ENCODE measurements at regions not wholly inside any gene's neighbourhood (a gene's known extent, or its start where the extent isn't known, plus 50 kb on each side); places are given as distances from the start of the nearest gene placed in this dataset.
"Not testable (repeated sequence)": the region's sequence is repeated elsewhere in the genome, so short reads cannot be mapped to it uniquely, and the experiment has no call there.

DNA sequence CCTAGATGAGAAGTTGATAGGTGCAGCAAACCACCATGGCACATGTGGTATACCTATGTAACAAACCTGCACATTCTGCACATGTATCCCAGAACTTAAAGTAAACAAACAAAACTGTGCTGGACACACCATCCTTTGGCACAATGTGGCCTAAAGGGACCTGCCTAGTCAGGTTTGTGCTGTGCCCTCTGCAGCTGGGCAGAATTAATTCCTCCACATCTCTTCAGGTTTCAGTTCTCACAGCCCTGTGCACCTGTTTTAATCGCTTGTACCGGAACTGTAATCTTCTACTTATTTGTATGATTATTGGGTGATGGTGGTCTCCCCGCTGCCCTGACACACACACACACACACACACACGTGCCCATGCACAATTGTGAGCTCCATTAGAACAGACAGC, 252.7 kb downstream of the ACTR3B start:
- DNase-seq = no peak

DNA sequence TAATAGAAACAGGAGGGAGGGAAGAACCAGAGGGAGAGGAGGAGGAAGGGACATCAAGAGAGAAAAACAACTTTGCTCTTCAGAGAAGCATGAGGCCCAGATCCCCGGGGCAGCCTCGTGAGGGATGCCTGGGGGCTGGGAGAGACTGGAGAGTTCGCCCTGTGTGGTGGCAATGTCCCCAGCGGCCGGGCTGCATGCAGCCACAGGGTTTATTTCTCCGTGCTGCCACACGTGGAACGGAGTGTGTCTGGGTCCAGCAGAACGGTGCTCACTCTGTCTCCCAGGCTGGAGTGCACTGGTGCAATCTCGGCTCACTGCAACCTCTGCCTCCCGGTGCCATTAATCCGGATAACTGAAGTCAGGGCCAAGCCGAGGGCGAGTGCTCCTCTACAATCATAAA, 257.7 kb downstream of the ACTR3B start:
- DNase-seq = no peak

DNA sequence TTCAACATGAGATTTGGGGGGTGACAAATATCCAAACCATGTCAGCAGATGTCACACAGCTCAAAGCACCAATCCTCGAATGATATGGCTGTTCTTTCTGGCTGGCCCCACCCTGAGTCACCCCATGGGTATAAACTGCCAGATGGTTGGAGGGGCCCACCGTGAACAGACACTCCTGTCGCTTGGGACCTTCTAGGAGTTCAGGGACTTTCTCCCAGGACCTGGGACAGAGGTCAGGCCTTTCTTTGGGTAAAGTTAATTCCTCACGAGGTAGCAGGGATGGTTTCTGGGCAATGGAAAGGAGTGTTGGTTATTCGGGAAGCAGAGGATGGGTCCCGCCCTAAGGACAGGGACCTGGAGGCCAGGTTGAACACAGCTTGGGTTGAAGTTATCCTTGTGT, 262.0 kb downstream of the ACTR3B start:
- DNase-seq = no peak

DNA sequence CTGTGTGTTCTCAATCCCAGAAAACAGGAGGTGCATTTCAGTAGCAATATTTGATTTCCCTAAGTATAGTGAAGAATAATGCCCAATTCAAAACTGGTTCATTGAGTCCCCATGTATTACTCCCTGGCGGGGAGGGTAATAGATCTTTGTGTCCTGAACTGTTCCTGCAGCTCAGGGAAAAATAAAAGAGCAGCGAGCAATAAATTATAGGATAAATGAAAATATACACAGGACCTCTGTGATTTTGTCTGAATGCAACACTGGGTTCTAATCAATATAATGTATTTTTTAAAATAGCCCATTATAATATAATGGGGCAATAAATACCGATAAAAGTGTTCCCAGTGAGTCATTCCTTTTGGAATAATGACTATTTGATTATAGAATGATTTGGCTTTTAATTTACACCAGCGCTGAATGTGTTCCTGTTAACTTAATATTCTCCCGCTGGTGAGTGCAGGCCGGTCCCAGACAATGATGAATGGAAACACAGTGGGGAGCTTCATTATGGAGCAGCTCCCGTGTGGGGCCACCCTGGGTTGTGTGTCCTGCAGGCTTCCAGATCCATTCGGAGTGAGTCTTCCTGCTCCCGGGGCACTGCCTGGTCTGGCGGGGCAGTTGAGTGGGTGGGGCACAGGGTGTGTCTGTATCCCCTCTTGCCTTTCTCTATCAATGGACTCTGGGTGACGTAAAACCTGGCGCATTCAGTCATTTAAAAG, 263.1 kb downstream of the ACTR3B start:
- DNase-seq = no peak

DNA sequence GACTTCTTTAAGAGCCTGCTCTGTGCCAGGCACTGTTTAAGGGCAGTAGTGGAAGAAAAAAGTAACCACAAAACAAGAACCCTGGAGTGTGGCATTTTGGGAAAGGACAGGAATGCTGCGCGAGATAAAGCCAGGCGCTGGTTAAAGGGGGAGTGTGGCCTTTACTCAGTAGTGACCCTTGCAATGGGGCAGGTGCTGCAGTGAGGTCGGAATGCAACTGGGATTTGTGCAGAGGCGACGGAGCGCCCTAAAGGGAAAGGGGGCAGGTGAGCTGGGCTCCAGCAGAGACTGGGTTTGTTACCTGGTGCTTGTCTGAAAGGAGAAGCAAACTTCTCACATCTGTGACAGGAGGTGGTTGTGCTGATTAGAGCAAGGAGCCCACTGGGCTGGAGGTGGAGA, 263.6 kb downstream of the ACTR3B start:
- no peak for DNase-seq

DNA sequence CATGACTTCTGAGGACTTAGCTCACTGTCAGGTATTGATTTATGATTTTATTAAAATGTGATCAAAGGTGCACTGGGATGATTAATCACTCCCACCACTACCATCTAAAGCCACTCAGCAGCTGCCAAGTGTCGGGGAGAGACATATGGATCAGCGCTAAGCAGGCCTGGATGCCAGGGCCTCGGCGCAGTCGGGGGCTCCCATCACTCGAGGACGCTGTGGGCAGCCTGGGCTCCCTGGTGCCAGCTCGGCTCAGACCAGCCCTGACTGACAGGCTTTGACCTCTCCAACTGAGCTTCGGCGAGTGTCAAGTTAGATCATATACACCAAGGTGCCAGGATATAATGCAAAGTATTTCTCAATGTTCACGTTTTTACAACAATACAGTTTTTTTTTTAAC, 267.7 kb downstream of the ACTR3B start:
- no peak for DNase-seq

DNA sequence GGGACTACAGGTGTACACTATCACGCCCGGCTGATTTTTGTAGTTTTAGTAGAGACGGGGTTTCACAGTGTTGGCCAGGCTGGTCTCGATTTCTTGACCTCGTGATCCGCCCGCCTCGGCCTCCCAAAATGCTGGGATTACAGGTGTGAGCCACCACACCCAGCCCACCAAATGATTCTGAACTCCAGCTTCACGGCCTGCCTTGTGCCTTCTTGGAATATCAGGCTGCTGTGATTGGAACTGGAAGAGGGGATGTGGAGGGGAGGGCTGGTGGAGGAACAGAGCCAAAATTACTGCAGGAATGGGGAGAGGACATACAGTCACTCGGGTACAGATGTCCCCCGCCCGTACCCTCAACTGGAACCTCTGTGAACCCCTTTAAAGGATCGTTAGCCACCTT, 268.4 kb downstream of the ACTR3B start:
- no peak for DNase-seq

DNA sequence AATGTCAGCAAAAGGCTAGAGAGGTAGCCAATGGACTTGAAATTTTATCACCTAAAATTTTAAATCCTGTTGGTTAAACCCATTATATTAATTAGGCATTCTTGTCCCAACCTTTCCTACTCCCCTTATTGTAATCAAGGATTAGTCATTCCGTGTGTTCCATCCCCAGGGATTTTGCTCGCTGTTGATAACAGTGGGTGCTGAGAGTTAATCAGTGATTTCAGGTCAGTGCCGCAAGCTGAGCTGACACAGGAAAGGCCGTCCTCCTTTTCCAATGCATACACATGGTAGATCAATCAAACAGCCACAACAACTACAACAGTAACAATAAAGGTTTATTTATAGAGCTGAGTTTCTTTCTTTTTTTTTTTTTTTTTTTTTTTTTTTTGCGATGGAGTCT, 271.4 kb downstream of the ACTR3B start:
- no peak for DNase-seq

DNA sequence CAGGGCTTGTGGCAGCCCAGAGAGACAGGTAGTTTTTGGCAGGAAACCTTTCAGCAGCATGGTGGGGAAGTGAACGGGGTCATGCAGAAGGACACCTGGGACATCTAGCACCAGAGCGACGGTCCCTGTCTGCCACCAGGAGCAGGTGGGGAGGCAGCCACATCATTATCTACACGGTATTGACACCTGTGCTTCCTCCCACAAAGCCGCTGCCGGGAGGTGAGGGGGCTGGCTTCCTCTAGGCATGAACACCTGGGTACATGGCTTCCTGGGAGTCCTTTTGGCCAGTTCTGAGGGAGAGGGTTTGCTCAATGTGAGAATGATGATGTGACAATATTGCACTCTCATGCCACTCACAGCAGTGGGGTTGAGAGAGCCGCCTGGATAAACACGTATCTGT, 275.2 kb downstream of the ACTR3B start:
- DNase-seq = no peak

DNA sequence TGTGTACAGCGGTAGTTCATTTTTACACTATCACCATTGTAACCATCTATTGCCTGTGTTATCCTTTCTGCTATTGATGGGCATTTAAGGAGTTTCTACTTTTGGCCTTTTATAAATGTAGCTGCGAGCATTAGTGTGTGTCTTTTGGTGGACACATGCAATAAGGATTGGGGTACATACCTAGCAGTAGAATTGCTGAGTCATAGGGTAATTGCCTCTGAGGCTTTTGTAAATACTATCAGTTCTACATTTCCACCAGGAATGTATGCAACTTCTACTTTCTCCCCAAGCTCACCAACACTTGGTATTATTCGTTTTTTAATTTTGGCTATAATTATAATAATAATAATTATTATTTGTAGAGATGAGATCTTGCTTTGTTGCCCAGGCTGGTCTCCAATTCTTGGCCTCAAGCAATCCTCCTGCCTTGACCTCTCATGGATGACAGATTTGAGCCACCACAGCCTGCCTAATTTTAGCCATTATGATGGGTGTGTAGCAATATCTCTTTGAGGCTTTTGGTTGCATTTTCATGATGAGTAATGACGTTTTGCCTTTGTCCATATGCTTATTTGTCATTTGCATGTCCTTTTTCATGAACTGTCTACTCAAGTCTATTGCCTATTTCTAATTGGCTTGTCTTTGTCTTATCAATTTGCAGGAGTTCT, 277.0 kb downstream of the ACTR3B start:
- DNase-seq = no peak

DNA sequence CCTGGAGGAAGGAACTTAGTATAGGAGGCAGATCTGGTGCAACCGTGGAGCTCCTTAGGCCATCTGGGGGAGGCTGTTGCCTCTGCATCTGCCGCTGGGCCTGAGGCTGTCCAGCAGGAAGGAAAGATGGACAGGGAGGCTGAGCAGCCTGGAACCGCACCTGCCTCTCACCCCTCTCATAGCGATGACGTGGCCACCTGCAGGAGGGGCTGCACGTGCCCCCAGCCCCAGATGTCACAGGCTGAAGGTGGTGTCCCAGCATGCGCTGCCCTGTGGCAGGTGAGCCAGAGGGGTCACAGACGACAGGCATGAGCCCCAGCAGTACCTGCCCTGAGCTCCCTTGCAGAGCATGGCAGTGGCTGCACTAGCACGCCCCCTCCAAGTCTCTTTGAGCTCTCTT, 283.9 kb downstream of the ACTR3B start:
- DNase-seq = no peak

DNA sequence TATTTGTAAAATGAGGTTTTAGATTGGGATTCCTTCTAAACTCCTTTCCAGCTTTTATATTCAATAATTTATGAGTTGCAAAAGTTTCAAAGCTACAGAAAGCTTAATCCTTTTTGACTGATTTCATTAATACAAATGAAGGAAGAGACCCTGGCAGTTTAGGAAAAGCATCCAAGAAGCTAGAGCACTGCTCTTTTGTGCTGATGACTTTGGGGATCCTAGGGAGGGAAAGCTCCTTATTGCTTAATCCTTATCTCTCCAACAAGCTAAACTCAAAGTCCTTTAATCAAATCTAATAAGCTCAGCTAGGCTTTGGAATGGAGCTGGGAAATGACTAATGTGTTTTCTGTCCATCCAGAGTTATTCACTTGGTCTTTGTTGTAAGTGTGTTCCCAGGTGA, 285.4 kb downstream of the ACTR3B start:
- DNase-seq = no peak

DNA sequence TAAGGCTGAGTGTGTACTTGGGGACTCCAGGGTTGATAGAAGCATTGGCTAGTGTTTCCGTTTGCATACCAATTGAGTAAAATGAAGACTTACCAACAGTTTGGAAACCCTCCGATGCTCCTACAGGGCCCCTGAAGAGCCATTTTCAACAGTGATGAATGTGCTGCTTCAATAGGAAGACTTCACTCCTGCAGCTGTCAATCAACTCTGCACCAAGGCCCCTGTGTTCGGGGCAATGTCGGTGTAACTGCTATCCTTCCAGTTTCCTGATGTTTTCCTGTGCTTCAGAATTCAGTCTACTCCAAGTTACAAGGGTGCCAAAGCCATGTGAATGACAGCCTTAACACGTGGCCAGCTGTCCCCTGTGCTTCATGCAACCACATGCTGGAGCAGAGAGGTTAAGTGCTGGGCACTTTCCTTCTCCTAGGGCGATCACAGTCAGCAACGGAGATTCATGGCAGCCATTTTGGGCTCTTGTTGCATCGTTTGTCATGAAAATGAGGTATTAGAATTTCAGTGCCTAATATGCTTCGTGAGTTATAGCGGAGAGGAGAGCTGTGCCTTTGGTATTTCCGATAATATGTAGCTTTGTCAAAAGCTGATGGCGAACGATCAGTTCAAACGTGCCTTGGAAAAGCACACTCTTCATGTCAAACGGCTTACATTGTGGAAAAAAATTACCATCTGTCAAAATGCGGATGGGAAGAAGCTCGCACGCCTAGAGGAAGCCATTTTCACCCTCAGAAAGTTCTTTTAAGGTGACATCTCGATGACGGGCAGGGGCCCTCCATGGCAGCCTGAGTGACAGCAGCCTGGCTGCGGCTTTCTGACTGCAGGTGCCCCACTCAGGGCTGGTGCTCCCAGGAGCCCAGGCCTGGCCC, 287.8 kb downstream of the ACTR3B start:
- no peak for DNase-seq

DNA sequence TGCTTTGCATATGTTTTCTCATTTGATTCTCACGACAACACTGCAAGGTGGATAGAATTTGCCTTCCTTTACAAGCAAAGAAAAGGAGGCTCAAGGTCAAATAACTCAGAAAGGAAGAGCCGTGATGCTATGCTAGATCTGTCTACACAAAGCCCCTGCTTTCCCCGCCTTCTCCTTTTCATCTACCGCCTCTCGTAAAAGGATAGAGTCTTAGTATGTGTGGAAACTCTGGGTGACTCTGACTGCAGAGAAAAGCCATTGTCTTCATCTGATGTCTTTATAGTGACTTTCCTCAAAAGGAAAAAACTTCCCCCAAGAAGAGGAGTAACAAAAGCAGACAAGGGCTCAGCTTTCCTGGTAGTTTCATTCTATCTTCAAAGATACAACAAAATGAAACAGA, 292.7 kb downstream of the ACTR3B start:
- no peak for DNase-seq

DNA sequence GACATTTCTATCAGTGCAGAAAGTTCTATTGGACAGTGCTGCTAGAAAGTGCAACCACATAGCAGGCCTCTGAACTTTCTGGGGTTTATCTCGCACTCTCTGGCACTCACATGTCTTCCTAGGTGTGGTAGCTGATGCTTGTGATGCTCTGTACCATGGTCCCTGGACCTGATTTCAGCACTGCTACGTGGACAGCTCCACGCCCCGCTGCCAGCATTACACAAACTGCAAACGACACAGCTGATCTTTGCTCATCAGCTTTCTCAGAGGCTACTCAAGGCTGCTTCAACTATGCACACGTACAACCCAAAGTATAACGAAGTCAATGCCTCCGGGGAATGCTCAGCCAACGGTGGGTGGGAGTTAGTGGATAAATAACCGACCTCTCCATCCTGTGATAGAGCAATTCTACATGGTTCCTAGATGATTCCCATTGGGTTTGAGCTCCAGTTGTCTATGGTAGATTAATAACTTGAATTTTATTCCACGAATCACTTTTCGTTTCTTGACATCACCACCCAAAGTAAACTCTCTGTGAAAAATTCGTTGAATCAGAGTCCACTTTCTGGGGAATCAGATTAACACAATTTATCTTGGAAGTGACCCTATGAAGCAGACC, 302.5 kb downstream of the ACTR3B start:
- DNase-seq = no peak

DNA sequence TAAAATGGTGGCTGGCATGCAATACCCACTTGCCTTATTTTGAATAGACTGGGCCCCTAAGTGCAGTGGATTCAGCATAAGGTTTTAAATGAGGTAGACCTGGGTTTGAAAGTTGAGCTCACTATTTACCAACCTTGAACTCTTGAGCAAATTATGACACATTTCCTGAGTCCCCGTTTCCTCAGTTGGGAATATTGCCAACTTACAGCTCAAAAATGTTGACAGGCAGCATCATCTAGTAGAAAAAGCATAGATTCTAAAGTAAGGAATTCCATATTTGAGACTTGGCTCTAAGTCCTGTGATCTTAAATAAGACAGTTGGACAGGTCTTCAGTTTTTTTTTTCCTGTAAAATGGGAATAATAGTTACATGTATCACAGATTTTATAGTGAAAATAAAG, 305.5 kb downstream of the ACTR3B start:
- DNase-seq = no peak

DNA sequence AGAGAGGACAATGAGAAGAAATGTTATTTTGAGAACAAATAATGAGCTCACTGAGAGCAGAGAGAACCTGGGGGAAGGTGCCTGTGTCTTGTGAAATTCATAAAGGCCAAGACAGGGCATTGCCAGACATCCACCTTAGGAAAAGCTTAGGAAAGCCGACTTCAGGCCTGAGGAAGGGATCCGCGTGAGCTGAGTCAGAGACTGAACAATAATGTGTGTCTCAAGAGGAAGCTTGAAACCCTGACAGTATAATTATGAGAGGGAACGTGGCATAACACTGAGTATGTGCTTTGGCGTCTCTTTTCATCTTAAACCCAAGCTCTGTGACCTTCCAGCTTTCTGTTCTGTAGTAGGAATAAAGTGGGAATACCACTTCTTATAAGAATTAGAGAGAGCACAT, 307.2 kb downstream of the ACTR3B start:
- DNase-seq = no peak

DNA sequence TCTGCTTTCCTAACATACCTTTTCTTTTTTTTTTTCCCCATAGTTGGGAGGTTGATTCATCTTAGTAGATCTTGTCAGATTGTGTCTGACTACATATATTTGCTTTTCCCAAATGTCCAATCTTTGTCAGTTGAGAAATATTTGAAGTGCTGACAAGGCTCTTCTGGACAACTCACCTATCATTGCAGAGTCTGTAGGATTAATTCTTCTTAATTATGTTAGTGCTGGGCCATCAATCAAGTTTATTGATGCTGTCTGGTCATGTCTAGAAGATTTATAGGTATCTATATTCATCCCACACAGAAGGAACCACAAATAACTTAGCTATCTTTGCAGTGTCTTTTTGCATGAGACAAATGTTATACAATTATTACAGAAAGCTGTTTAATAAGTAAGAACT, 310.6 kb downstream of the ACTR3B start:
- DNase-seq = no peak

DNA sequence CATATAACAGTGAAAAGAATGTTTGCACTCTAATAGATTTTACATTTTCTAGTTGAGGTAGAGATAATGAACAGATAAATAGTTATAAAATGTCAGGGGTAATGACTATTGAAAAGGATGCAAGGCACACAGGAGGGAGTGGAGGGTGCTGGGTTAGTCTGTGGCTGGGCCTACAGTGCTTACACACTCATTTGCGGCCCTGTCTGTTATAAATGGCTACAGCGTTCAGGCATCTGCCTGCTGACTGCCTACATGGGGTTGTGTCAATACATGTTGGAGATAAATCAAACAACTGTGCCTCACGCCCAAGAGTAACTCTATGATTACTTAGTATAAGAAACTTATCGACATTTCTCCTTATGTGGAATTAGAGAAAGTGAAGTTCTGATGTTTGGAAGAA, 313.3 kb downstream of the ACTR3B start:
- no peak for DNase-seq

DNA sequence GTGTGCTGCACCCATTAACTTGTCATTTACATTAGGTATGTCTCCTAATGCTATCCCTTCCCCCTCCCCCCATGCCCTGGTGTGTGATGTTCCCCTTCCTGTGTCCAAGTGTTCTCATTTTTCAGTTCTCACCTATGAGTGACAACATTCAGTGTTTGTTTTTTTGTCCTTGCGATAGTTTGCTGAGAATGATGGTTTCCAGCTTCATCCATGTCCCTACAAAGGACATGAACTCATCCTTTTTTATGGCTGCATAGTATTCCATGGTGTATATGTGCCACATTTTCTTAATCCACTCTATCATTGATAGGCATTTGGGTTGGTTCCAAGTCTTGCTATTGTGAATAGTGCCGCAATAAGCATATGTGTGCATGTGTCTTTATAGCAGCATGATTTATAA, 316.7 kb downstream of the ACTR3B start:
- not testable (repeated sequence) for DNase-seq

DNA sequence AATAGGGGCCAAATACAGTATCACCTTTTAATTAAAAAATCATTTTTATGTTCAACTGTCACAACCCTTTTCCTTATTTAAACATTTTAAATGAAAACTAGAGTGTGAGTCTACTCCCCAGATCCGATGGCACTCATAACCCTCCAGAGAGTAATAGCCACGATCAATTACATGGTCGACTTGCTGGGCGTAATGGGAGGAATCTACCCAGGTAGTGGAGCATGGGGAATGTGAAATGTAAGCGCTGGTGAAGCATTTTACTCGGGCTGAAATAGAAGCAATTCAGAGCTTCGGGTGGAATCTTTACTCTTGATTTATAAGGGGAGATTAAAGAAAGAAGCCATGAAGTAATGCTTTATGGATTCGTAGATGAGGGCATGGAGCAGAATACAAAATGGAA, 321.9 kb downstream of the ACTR3B start:
- DNase-seq = no peak

DNA sequence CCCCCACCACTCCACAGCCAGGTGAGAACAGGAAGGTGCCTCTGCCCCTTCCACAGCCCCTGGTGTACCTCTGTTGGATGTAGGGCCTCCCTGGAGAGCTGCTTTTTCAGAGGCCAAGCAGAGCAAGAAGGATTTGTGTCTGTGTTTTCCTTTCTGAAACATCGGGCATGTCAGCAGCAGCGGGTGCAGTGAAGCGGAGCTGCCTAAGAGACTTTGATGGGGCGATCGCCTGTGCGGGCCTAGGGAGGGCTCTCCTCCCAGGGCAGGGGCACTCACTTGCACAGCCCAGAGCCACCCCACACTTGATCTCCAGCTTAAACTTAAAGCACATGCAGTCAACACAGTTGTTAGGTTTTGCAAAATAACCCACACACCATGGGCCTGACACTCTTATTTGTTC, 324.7 kb downstream of the ACTR3B start:
- no peak for DNase-seq

DNA sequence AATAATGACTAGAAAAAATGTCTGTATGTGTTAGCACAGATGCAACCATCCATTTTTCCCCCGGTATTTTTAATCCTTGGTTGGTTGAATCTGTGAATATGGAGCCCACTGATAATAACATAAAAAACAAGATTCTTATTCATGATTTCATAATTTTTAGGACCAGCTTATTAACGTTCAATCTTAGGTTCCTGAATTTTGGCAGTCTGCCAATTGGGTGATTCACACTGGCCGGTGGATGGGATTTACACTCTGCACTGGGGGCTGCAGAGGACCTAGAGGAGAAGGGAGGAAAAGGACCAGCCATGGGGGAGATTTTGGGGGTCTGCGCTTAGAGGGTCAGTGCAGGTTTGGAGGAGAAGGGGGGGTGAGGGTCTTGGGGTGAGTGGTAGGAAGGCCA, 327.9 kb downstream of the ACTR3B start:
- DNase-seq = no peak

DNA sequence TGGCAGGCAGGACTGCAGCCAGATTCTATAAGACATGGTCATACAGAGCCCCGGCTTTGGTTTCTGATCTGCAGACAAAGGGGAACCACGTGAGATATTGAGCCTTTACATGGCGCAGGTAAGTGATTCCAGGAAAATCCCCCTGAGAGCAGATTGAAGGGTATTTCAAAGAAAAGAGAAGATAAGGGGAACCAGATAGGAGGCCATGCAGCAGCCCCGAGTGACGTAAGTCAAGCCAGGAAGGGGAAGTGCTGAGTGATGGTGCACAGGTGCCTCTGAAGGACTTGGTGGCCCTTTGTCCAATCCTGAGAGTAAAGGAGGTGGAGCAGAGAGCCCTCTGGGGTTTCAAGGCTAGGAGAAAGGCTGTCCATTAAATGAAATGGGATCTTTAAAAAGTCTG, 329.0 kb downstream of the ACTR3B start:
- no peak for DNase-seq
